ENCODE measurements at regions not wholly inside any gene's neighbourhood (a gene's known extent, or its start where the extent isn't known, plus 50 kb on each side); places are given as distances from the start of the nearest gene placed in this dataset.

DNA sequence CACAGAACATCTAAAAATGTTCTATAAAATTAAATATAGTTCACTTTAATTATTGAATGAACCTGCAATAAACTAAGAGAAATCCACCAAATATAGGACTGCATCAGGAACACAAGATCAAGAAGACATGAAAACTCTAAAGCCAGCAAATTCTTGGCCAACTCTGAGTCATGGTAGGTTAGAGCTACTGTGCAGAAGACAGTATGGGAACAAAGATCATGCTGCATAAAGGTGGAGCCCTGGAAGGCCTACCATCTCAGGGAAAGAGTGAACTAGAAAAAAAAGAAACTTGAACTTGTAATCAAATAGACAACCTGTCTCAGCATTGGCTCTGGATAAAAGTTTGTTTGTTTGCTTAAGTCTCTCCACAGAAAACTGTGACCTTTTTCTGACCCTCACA lies 66.9 kb upstream of the CNOT2 start:
- intact Hi-C loops (cut with DNase I; ENCODE audit: low total_unique reads) = no loop called here
- no peak overlapping the region for H3K4me3 ChIP-seq (ENCODE audit: low read depth, poor library complexity, severe bottlenecking)
- DNase-seq (ENCODE audit: low spot score in 2 of 2) = no peak
- TF ChIP-seq POLR2A (IDR thresholded peaks at IDR 0.05) = no peak
- TF ChIP-seq, protein P1, sequence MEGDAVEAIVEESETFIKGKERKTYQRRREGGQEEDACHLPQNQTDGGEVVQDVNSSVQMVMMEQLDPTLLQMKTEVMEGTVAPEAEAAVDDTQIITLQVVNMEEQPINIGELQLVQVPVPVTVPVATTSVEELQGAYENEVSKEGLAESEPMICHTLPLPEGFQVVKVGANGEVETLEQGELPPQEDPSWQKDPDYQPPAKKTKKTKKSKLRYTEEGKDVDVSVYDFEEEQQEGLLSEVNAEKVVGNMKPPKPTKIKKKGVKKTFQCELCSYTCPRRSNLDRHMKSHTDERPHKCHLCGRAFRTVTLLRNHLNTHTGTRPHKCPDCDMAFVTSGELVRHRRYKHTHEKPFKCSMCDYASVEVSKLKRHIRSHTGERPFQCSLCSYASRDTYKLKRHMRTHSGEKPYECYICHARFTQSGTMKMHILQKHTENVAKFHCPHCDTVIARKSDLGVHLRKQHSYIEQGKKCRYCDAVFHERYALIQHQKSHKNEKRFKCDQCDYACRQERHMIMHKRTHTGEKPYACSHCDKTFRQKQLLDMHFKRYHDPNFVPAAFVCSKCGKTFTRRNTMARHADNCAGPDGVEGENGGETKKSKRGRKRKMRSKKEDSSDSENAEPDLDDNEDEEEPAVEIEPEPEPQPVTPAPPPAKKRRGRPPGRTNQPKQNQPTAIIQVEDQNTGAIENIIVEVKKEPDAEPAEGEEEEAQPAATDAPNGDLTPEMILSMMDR (IDR thresholded peaks at IDR 0.05) = no peak

DNA sequence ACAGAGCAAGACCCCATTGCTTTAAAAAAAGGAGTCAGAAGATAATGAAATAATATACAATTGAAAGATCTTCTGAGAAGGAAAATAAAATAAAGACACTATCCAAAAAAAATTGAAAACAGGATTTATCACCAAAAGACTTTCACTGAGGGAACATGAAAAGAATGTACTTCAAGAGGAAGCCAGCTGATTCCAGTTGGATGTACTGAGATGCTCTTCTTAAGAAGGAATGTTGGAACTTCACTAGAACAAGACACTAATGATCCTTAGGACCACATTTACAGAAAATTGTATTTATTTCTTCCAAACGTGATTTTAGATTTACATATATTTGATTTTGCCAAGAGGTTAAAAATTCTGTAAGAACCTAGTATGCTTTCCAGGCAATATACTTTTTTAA lies 65.6 kb upstream of the CNOT2 start:
- intact Hi-C loops (cut with DNase I; ENCODE audit: low total_unique reads) = no loop called here
- no peak for DNase-seq (ENCODE audit: low spot score in 2 of 2)
- WGBS, 2 donors = 47 to 63% methylated on average over 1 of the region's 1 CpG
- TF ChIP-seq, protein P1 (IDR thresholded peaks at IDR 0.05) = no peak
- no peak for TF ChIP-seq POLR2A (IDR thresholded peaks at IDR 0.05)
- H3K4me3 ChIP-seq (ENCODE audit: low read depth, poor library complexity, severe bottlenecking) = no peak overlapping the region

DNA sequence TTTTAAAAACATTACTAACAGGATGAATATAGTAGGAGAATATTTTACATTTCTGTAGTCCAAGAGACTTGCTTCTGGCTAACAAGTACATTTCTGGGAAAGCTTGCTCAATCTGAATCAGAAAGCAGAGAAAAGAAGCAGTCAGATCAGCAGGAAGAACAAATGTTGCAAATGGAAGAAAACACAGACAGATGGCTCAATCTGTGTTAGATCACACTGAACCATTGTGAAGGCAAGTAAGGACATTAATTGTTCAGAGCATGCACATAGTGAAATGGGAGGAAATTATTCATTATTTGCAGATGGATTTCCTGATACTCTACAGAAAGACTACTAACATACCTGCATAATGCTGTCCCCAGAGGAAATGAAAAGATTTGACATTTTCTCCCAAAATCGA lies 65.2 kb upstream of the CNOT2 start:
- 57 to 67% methylated on average over 1 of the region's 1 CpG for WGBS, 2 donors
- no peak for TF ChIP-seq POLR2A (IDR thresholded peaks at IDR 0.05)
- TF ChIP-seq, protein P1 (IDR thresholded peaks at IDR 0.05) = no peak
- H3K4me3 ChIP-seq (ENCODE audit: low read depth, poor library complexity, severe bottlenecking) = no peak overlapping the region
- DNase-seq (ENCODE audit: low spot score in 2 of 2) = no peak
- intact Hi-C loops (cut with DNase I; ENCODE audit: low total_unique reads) = no loop called here

DNA sequence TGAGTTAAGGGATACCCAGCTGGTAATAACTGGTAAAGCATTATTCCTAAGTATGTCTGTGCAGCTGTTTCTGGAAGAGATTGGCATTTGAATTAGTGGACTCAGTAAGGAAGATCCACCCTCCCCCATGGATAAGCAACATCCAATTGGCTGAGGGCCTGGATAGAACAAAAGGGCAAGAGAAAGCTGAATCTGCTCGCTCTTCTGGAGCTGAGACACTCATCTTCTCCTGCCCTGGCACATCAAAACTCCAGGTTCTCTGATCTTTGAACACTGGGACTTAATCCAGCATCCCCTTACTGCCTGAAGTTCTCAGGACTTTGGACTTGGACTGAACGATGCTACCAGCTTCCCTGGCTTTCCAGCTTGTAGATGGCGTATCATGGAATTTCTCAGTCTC lies 63.1 kb upstream of the CNOT2 start:
- DNase-seq (ENCODE audit: low spot score in 2 of 2) = no peak
- TF ChIP-seq, protein P1 (IDR thresholded peaks at IDR 0.05) = no peak
- TF ChIP-seq POLR2A (IDR thresholded peaks at IDR 0.05) = no peak
- WGBS, 2 donors = 69 to 77% methylated on average over 3 of the region's 3 CpGs
- no peak overlapping the region for H3K4me3 ChIP-seq (ENCODE audit: low read depth, poor library complexity, severe bottlenecking)
- intact Hi-C loops (cut with DNase I; ENCODE audit: low total_unique reads) = no loop called here

DNA sequence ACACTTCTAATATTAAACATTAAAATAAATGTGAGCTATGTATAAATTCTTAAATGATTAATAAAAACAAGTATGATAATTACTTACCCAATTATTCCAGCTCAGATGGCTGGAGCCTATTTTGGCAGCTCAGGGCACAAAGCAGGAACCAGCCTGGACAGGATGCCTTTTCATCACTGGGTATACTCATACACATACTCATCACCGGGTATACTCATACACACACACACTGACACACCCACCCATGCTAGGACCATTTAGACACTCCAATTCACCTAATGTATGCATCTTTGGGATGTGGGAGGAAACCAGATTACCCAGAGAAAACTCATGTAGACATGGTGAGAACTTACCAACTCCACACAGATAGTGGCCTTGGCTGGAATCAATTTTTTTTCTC lies 57.9 kb upstream of the CNOT2 start:
- H3K4me3 ChIP-seq (ENCODE audit: low read depth, poor library complexity, severe bottlenecking) = no peak overlapping the region
- WGBS, 2 donors = 57 to 65% methylated on average over 1 of the region's 1 CpG
- no peak for TF ChIP-seq POLR2A (IDR thresholded peaks at IDR 0.05)
- TF ChIP-seq, protein P1 (IDR thresholded peaks at IDR 0.05) = no peak
- intact Hi-C loops (cut with DNase I; ENCODE audit: low total_unique reads) = no loop called here
- no peak for DNase-seq (ENCODE audit: low spot score in 2 of 2)

DNA sequence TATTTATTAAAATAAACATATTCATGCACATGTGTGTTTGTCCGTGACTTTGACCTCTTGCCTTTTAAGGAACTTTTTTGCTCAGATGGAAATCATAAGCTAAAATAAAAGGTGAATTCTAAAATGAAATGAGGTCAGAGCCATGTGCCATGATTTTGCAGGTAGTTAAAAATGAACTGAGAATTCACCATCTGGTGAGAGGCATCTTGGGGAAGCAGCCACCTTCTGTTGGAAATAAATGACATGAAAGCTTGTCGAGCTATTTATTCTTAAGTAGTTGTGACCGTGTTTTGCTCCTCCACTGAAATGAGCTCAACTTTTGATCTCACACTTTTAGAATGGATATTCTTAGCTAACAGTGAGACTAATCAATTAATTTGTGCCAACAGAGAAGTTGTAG lies 56.8 kb upstream of the CNOT2 start:
- intact Hi-C loops (cut with DNase I; ENCODE audit: low total_unique reads) = no loop called here
- no peak for DNase-seq (ENCODE audit: low spot score in 2 of 2)
- 89 to 91% methylated on average over 3 of the region's 3 CpGs for WGBS, 2 donors
- TF ChIP-seq POLR2A (IDR thresholded peaks at IDR 0.05) = no peak
- TF ChIP-seq, protein P1 (IDR thresholded peaks at IDR 0.05) = no peak
- no peak overlapping the region for H3K4me3 ChIP-seq (ENCODE audit: low read depth, poor library complexity, severe bottlenecking)

Measured in lower leg skin (tissue), 4 donors.